ENCODE measurements at regions not wholly inside any gene's neighbourhood (a gene's known extent, or its start where the extent isn't known, plus 50 kb on each side); places are given as distances from the start of the nearest gene placed in this dataset.

DNA sequence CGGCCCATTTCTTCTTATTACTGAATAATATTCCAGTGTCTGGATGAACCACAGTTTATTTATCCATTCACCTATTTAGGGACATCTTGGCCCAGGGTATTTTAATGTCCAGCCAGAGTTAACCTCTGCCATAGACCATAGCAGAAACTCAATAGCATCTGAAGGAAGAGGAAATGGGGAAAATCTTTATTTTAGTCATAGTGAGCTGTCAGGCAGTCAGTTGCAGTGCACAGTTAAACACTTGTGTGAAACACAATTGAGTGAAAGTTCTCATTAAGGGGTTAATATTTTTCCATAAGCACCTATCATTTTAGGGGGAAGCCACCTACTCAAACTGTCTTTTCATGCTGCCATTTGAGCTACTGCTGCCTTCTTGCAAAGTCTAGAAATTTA lies 197.3 kb upstream of the PPFIA2 start:
- H3K4me3 ChIP-seq (ENCODE audit: low read depth, low read length) = no peak overlapping the region

DNA sequence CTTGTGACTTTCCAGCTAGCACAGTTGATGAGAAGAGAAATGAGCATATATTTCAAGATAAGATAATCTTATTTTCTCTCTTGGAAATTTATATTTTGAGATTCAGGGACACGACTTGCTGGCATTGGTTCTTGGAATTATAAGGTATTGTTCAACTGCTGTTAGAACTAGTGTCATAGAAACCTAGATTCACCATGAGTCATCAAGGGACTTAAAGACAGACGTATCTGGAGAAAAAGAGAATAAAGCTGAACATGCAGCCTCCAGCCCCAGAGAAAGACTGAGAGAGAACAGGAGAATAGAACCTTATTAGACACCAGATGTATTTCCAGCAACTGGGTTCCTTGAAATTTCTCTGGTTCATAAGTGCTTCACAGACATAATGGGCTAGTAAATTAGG lies 194.4 kb upstream of the PPFIA2 start:
- TF ChIP-seq, protein P1, sequence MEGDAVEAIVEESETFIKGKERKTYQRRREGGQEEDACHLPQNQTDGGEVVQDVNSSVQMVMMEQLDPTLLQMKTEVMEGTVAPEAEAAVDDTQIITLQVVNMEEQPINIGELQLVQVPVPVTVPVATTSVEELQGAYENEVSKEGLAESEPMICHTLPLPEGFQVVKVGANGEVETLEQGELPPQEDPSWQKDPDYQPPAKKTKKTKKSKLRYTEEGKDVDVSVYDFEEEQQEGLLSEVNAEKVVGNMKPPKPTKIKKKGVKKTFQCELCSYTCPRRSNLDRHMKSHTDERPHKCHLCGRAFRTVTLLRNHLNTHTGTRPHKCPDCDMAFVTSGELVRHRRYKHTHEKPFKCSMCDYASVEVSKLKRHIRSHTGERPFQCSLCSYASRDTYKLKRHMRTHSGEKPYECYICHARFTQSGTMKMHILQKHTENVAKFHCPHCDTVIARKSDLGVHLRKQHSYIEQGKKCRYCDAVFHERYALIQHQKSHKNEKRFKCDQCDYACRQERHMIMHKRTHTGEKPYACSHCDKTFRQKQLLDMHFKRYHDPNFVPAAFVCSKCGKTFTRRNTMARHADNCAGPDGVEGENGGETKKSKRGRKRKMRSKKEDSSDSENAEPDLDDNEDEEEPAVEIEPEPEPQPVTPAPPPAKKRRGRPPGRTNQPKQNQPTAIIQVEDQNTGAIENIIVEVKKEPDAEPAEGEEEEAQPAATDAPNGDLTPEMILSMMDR (IDR thresholded peaks at IDR 0.05; ENCODE audit: borderline replicate concordance, insufficient read depth, low read depth, low read length) = no peak
- H3K4me3 ChIP-seq (ENCODE audit: low read depth, low read length) = no peak overlapping the region

More for the DNA sequence above, 197.3 kb upstream of the PPFIA2 start:
- TF ChIP-seq, protein P1 (IDR thresholded peaks at IDR 0.05; ENCODE audit: borderline replicate concordance, insufficient read depth, low read depth, low read length) = no peak

DNA sequence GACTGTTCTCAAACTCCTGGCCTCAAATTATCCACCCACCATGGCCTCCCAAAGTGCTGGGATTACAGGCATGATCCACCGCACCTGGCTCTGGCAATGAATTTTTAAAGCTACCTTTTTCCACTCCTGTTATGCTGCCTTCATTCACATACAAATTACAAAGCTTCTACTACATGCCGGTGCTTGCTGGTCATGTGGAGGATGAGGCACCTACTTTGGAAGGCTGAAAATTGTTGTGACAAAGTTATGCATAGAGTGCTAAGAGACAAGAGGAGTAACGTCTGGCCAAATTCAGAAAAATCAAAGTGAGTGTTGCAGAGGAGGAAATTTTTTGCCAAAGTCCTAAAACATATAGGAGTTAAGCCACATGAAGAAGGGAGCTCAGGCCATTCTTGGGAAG lies 191.7 kb upstream of the PPFIA2 start:
- TF ChIP-seq, protein P1 (IDR thresholded peaks at IDR 0.05; ENCODE audit: borderline replicate concordance, insufficient read depth, low read depth, low read length) = no peak
- H3K4me3 ChIP-seq (ENCODE audit: low read depth, low read length) = no peak overlapping the region

DNA sequence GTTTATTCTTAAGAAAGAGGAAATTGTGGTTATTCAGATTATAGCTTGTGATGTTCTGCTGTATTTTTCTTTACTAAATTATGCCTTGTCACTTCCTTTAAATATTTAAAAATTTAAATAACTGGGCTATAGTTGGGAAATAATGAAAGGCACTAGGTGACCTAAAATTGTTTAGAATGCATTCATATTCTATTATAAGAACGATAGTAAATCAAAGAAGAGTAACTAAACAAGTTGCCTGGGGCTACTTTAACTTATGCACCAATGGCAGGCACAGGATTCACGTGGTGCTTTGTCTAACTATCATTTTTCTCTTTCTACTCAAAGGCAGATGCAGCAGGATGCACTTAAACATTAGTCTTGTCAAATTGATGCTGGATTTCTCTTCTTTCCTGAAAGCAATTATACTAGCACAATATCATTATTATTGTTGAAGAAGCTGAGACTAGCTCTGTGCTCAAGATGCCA lies 190.7 kb upstream of the PPFIA2 start:
- H3K4me3 ChIP-seq (ENCODE audit: low read depth, low read length) = no peak overlapping the region
- TF ChIP-seq, protein P1 (IDR thresholded peaks at IDR 0.05; ENCODE audit: borderline replicate concordance, insufficient read depth, low read depth, low read length) = no peak

DNA sequence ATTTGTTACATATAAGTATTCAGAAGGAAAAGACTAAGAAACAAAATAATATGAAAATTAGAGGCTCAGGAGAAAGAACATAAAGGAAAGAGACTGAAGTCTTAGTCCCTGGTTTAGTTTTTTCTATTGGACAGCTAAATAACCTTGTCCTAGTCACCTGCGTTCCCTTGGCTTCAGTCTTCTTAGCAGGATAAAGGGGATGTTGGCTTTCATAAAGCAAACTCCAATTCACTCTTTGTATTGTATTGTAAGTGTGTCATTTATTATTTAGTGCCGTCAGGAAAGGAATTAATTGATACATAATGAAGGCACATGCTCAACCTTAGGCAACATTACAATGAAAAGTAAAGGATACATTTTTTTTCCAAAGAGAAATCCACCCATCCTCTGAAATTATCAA lies 190.3 kb upstream of the PPFIA2 start:
- TF ChIP-seq, protein P1 (IDR thresholded peaks at IDR 0.05; ENCODE audit: borderline replicate concordance, insufficient read depth, low read depth, low read length) = no peak
- H3K4me3 ChIP-seq (ENCODE audit: low read depth, low read length) = no peak overlapping the region

DNA sequence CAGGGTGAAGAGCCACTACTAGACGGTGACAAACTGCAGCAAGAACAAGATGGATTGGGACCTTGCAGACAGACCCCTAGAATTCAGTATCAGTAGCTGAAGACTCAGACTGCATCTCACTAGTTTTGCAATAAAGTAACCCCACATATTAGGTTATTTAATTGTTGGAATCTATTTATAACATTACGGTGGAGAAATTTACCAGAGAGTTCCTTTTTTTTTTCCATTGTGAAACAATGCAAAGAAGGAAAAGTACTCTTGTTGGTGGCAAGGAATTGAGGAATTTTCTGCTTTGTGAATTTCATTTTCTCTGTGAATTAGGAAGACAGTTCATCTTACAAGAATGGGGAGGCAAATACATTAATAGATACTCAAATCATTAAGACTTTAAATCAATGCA lies 185.7 kb upstream of the PPFIA2 start:
- H3K4me3 ChIP-seq (ENCODE audit: low read depth, low read length) = no peak overlapping the region
- TF ChIP-seq, protein P1 (IDR thresholded peaks at IDR 0.05; ENCODE audit: borderline replicate concordance, insufficient read depth, low read depth, low read length) = no peak

DNA sequence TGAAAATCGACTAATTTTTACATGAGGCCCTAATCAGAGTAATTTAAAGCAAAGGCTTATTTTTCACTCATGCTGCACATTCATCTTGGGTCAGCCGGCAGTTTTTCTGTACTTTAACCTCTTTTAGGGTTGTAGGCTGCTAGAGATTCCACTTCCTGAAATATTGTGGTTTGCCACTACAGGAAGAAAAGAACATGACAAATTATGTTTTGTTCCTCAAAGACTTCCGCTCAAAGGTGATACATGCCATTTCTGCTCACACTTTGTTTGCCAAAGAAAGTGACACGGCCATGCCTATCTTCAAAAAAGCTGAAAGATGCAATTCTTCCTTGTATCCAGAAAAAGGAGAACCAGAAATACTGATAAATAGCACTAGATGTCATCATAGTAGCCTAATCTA lies 183.4 kb upstream of the PPFIA2 start:
- no peak overlapping the region for H3K4me3 ChIP-seq (ENCODE audit: low read depth, low read length)
- TF ChIP-seq, protein P1 (IDR thresholded peaks at IDR 0.05; ENCODE audit: borderline replicate concordance, insufficient read depth, low read depth, low read length) = no peak

Measured in GM12875 (cell line).